Activated CD4-positive, alpha-beta T cell treated with anti-CD3 and anti-CD28 coated beads, Interleukin-2, amount 50 U/mL, for 48 hours (primary cell): ENCODE measurements at regions not wholly inside any gene's neighbourhood (a gene's known extent, or its start where the extent isn't known, plus 50 kb on each side); places are given as distances from the start of the nearest gene placed in this dataset.

ENCODE experiments used
- DNase-seq, 2 experiments: peaks; one replicate each; pipeline ENCODE4 v3.0.0-alpha.2; 2020

DNA sequence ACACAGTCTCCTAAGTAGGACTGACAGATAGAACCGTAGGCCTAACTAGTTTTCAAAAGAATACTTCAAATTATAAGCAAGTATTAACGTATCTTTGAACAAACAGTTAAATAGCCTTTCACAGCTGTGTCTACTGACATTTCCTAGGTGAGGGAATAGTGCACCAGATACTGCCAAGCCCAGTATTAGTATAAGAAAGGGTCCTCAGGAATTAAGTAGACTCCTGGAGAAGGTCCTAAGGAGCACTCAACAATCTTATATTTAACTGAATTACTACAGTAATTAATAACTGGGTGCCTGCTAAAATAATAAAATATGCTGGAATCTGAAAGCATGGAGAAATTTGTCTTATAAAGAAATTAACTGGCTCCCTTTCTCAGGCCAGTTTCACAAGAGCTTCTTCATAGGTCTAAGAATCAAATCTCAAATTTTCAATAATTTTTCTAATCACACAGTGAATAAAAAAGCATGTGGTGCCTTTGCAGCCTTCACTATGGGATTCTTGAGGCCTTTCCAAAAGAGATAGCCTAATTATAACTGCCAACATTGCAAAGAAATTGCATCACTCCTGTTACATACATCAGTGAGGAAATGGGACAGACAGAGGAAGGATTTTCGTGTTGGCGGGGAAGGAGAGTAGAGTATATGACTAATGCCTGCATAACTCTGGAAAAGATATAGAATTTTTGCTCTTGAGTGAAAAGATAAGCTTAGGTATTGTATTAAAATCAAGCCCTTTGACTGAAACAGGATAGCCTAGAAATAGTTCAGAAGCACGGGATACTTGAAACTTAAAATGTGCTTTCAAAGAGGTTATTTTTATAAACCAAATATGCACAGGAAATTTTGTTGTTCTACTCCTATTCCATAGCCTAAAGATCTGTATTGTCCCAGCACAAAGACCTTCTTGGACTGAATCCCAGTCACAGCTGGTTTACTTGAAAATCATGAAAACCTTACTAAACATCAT is 228.6 kb upstream of the STK17B start:
- no peak for DNase-seq

DNA sequence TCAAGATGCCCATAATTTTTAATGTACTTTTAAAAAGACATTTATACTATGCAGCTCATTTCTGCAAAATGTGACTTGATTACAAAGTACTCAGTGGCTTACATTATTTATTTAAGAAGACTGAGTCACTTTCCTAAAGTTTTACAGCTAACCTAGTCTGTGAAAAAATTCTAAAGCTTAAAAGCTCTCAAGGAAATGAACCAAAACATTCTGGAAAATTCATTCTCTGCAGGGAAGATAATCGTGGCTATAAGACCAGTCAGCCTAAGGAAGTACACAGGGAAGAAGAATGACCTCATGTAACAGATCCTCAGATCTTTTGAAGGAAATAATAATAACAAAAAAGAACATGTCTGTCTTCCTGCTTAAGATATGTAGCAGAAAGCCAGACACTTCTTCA is 232.1 kb upstream of the STK17B start:
- DNase-seq = no peak

DNA sequence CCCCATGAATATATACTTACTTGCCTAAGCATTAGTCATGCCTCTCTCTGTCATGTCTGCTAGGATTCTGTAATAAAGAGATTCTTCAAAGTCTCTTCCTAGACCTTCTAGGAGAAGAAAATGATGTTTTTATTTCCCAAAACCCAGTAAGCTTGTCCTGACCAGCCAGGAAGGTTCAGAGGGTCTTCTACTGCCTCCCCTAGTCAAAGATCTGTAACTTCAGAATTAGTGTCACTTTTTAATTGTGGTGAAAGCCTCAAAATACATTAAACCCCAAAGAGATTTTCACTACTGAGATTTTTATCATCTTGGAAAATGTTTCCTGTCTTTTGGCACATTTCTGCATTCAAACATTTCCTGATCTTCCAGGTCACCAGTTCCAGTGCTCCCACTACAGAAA is 232.9 kb upstream of the STK17B start:
- DNase-seq = no peak

DNA sequence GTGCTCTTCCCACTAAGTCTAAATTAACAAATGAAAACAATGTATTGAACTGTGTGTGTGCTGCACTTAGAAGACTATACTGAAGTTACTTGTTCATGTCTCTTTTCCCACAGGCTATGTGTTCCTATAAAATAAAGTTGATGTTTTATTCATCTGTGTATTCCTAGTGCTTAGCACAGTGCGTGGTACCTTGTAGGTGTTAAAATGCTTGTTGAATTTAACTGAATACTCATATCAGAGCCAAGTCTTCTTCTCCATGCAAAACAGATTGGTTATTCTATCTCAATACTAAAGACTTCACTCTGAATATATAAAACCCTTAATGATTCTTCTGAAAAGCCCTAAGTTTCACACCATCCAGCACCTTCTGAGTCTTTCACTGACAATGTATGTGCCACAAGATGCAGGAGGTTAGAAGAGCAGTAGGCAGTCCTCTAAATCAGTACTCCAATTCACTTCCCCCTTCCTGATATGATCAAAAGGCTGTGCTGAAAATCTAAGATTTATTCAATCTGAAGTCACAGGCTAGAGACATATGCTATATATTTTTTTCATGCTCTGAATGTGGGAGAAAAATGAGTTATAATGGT is 231.7 kb upstream of the CCDC150 start:
- DNase-seq = no peak

DNA sequence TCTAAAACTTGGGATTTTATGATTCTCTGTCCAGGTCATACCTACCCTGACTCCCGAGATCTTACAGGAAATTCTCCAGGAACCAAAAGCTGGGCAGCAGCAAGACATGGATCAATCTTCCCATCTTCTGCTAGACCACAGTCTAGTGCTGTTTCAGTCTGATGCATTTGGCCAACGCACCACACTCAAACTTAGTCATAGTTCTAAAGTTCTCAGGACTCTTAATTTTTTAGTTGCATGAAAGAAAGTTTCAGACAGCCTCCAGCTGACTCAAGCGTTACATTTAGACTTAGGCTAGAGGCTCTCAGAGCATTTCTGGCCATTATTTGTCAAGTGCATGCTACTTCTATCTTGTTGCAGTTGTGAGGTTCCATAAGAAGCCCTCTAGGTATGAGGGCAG is 230.1 kb upstream of the CCDC150 start:
- no peak for DNase-seq

DNA sequence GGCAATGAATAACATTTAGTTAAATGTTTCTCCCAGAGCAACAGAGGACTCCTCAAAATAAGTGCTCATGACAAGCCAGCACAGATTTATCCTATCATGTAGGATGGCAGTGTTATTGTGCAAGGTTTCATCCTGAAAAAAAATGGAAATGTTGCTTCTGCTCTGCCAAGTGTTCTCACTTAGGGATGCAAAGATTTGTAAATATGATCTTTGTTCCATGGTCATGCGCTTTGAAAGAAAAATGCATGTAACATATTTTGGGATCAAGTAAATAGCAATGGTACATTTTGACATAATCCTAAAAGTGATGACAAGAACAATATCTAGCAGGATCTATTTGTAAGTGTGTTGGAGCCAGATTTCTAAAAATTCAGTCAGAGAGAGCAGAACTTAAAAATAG is 229.5 kb upstream of the CCDC150 start:
- DNase-seq = no peak

DNA sequence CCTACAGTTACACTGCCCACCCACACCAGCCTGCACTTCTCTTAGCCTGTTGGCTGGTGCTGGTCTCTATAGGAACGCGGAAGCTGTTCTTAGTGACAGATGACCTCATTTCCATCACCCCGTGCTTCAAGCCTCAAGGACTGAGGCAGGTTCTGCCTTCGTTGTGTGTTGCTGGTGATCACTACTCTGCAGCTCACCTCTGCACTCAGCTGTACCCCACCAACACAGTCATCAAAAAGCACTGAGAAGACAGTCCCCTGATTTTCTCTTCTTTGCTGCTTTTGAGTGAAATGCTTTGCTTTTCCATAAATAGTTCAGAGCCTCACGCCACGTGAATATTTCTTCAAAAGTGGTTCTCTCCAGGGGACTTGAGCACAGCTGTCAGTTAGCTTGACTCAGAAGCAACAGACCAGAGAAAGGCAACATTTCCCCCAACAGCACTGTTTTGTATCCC is 225.7 kb upstream of the CCDC150 start:
- no peak for DNase-seq

DNA sequence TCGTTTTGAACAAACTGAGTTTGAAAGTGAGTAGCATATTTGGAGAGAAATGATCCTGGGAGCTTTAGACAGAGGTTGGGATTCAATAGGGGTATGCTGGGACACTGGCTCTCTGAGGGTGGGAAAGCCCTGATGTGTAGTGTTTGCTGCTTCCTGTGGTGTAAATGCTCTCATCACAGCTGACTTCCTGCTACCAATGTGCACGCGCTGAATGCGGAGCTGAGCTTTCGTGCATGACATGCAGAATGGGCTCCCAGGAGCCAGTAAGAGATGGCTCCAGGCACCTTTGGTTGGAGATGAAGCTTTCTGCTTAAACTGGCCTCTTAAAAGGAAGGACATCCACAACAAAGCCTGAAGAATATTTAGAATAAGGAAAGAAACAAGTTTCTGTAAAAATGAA is 224.1 kb upstream of the CCDC150 start:
- no peak for DNase-seq

DNA sequence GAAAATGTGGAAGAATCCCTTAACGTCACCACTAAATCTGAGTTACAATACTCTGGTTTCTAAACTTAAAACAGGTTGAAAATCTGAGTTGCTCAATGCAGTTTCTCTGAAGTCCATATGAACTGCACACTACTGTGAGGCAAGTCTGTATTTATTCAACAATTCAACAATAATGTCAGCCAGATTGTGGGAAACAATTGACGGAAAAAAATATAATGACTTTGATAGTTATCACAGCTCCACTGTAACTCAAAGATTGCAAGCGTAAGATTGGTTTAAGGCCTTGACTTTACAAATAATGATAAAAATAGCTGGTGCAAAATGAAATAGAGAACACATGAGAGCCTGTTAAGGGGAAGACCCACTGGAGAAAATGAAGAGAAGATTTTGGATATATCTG is 219.4 kb upstream of the CCDC150 start:
- no peak for DNase-seq

DNA sequence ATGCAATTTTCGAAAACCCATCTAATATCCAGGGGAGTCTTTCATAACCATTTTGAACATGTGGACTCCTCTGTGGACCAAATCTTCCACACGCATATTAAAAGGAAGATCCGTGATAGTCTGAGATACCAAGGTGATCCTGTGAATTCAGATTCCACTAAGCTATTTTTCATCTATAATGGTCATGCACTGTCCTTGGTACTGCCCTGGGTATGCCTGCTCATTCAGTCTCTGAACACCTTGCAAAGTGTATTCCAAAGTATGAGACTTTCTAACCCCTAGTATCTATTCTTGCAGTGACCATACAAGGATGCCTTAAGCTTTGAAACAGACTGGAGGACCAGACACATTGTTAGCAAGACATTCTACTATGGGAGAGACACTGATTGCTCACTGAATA is 217.6 kb upstream of the CCDC150 start:
- no peak for DNase-seq

DNA sequence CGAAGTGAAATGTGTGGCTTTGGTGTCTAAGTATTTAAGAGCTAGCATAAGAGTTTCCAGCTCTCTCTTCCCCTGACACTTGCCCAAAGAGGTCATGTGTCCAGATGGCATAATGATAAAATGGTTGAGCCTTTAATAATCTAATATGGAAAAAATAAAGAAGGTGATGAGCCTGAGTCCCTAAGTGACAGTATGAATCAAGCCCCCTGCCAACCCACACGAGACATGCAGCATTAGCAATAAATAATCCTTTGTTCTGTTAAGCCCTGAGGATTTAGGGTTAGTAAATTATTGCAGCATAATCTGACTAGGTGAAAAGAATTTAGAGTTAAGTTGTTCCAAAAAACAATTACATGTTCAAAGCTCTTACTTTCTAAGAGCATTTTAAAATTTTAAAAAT is 217.2 kb upstream of the CCDC150 start:
- DNase-seq = no peak

DNA sequence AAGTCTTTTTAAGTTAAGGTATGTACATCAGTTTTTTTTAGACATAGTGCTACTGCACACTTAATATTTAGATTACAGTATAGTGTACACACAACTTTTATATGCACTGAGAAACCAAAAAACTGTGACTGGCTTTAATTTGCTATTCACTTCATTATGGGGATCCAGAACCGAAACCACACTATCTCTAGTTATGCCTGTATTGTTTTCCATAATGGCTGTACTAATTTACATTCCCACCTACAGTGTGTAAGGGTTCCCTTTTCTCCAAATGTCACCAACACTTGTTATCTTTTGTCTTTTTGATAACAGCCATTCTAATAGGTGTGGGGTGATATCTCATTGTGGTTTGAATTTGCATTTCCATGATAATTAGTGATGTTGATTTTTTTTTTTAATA is 213.4 kb upstream of the CCDC150 start:
- DNase-seq = no peak

DNA sequence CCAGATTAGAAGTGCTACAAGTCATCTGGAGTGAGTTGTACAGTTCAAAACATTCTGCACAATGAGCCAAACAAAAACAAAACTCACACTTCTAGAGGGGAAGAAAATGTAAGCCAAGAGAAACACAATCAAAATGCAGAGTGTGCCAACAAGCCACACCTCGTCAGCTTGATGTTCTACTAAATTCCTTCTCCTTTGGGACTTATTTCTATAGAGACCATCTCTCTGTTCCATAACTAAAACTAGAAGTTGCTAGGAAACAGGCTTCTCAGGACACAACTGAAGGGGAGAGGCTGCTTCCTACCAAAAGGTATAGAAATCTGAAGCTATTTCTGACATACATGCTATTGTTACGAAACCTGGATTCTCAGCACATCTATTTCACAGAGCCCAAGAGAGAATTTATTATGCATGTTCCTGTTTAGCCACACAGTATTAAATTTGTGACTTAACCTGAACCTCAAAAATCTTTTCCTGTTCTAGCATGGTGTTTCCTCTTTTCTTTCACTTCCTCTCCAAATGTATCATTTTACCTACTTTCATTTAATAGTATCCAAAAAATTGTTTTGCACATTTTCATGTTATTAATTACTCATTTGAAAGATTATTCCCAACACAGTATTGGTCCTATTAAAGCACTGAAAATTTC is 211.4 kb upstream of the CCDC150 start:
- no peak for DNase-seq

DNA sequence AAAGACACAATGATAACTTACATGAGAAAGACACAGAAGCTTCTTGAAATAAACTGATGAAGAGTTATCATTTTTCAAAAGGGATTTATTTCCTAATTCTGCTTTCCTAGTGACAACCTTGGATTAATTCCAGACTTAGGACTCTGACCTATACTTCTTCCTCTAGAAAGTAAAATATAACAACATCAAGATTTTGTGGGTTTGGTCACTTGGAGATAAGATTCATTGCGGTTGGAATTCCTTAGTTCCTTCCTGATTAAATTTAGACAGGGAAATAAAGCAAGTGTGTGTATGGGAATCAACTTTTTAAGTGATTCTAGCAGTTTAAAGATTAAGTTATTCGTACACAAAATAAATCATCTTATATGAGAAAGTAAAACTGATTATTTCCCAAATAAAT is 208.4 kb upstream of the CCDC150 start:
- DNase-seq = no peak

DNA sequence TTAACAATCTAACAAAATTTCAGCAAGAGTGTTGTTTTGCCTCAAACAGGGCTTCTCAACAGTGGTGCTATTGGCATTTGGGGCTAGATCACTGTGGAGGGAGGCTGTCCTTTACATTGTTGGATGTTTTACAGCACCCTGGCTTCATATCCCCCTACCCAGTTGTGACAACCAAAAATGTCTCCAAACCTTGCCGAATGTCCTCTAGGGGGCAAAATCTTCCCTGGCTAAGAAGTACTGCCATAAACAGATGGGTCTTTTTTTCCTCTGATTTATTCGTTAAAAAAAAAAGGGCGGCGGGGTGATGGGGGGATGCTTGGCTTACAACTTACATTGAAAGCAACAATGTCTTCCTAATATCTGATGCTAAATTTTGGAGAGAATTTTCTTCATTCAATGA is 207.6 kb upstream of the CCDC150 start:
- no peak for DNase-seq

DNA sequence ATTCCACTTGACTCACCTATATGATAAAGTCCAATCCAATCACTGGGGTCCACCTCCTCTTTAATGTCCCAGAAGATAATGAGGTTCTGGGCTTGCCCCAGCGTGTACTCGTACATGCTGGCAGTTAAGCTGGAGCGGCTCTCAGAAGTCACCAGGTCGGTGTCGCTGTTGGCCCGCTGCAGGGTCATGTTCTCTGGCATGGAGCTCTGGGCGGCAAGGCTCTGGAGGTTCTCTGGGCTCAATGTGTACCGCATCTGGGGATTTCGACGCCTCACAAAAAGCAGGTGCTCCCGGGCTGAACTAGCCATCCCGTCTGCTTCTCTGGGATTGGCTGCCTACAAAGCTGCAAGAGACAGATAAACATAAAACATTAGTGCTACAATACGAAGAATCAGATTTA is 206.4 kb upstream of the CCDC150 start:
- DNase-seq = no peak

DNA sequence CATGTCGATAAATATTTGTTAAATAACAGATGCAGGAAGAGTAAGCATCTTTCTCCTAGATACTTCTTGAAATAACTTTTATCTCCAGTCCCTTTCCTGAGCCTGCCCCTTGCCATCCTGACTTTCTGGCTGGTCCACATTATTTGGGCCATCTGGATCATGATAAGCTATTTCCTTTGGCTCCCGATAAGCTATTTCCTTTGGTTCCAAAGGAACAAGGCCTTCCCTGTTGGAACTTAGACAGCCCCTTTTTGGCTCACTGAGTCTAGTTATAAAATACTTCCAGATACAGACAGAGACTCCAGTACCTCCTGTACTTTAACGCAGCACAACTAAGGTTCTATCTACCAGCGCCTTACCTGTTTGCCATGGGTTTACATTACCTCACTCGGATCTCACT is 205.3 kb upstream of the CCDC150 start:
- DNase-seq = no peak

DNA sequence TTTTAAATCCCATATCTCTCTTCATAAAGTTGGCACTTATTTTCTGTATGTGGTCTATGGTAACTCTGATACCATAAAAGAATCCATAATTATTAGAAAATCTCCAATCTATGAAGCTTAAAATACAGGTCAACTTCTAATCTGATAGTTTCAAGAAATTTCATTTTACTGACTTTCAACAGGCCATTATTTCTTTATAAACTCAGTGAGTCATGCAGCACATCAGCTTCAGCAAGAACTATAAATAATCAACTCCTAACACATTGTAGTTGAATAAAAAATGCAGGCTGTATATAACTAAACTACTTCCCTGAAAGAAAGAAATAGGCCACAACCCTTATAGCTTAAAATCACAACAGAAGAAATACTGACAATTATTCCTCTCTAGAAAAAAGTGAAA is 204.3 kb upstream of the CCDC150 start:
- DNase-seq = no peak

DNA sequence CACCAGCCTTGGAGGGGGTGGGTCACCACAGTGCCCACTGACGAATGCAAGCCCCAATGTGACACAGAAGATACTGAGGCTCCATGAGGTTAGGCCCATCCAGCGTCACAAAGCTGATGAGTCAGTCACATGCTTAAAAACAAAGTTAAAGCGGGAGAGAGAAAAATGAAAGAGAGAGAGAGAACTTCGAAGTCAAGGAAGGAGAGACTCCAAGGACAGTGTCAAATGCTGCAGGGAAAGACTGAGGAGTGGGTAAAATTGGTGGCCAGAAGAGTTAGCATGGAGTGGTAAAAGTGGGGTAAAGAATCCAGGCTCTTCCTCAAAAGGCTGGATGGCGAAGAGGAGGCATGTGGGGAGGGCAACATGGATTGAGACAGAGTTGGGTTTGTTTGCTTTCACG is 201.9 kb upstream of the CCDC150 start:
- no peak for DNase-seq

DNA sequence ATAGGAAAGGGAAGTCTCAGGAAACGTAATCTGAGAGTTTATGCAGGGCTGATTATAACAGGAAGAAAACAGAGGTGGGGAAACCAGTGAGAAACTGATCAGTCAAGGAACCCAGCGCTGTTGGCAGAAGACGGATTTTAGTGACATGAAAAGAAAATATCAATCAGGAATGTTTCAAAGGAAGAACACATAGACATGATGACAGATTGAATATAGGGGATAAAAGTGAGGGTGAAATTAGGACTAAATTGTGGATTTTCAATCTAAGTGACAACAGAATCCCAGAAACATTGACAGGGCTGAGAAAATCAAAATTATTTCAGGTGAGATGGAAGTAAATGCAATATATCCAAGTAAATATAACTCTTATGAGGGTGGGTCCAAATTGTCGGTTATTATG is 199.8 kb upstream of the CCDC150 start:
- DNase-seq = no peak

DNA sequence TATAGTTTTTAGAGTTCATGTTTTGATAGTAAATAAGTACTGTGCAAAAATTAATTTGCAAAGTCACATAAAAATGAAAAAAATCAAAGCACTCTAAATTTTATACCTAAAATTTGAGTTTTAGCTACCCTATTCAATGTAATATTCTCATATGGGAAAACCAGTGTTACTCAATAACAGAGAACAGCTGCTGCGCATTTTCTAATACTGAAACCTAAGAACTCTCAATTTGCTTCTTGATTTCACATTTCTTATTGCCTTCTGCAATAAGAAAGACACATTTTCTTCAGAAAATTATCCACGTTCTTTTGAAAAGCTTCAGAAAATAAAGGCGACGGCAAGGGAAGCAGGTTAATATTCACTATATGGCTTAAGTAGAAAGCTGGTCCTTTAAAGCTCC is 199.1 kb upstream of the CCDC150 start:
- no peak for DNase-seq

DNA sequence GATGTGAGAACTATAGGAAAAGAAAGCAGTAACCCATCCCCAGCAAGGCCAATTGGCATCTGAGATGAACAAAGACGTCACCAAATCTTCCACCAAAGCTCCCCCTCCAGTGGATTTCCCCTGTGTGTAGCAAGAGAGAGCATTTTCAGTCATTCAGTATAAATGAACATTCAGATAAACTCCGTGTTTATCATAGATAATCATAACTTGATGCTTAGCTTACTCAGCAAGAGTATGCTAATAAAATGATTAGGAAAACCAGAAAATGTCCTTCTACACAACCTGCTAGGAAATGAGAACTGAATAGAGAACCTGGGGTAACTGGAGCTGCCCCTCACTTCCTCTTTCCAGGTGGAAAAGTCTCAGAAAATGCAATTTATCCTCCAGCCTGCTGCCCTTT is 198.0 kb upstream of the CCDC150 start:
- no peak for DNase-seq

DNA sequence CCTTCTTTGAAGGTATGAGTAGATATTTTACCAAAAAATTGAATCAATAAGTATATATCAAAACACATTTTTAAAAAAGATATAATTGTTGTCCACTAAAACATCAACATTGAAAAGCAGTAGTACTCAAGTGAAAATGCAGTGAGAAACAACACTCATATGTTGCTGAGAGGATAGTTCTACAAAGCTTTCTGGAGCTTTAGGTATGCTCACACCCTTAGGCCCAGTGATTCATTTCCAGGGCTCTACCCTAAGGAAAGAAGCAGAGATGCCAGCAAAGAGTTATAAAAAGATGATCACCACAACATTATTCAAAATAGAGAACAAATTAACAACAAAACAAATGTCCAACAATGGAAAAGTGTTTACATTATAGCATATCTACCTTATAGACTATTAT is 197.3 kb upstream of the CCDC150 start:
- DNase-seq = no peak

DNA sequence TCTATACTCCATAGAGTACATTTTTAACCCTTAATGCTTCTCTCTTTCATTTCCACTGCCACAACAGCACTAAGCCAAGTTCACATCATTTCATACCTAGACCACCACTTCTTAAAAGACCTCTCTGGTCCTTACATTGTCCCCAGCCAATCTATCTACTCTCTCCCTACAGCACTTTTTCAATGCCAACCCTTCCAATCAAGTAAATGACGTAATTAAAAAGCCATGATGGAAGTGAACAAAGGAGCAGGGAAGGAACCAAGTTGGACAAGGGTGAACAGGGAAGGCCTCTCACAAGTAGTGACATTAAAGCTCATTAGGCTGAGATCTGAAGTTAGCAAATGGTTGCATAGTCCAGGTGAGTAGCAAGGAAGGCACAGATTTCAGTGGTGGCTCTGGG is 195.1 kb upstream of the CCDC150 start:
- no peak for DNase-seq
